Activated T-helper 1 cell treated with anti-CD3 and anti-CD28 coated beads, Interleukin-12 subunit alpha, Interleukin-12 subunit beta, Interleukin-2, Interleukin-4 antibody, amounts not matched to agents 30 ng/mL and 10 ng/mL and 1 ng/mL, durations not matched to agents 14 hours and 24 hours and 36 hours (primary cell): ENCODE measurements at regions not wholly inside any gene's neighbourhood (a gene's known extent, or its start where the extent isn't known, plus 50 kb on each side); places are given as distances from the start of the nearest gene placed in this dataset.
"Not testable (repeated sequence)": the region's sequence is repeated elsewhere in the genome, so short reads cannot be mapped to it uniquely, and the experiment has no call there.

Experiments
- DNase-seq: peaks from one replicate; pipeline ENCODE4 v3.0.0; 2021; ENCODE audit warnings: low spot score
- H3K27ac Mint-ChIP-seq: one replicate; pipeline ENCODE4 v1.8.0; 2021; ENCODE audit warnings: mild to moderate bottlenecking, mixed read lengths
- H3K27me3 Mint-ChIP-seq: one replicate; pipeline ENCODE4 v1.8.0; 2022; ENCODE audit warnings: mild to moderate bottlenecking, moderate library complexity, mixed read lengths; ENCODE audit not compliant: insufficient read depth
- H3K36me3 Mint-ChIP-seq: one replicate; pipeline ENCODE4 v1.8.0; 2021; ENCODE audit warnings: low read depth, mixed read lengths
- H3K4me1 Mint-ChIP-seq: one replicate; pipeline ENCODE4 v1.8.0; 2021; ENCODE audit warnings: low read depth, mixed read lengths
- H3K4me3 Mint-ChIP-seq: one replicate; pipeline ENCODE4 v1.8.0; 2021; ENCODE audit warnings: mild to moderate bottlenecking, moderate library complexity, mixed read lengths
- H3K9me3 Mint-ChIP-seq: one replicate; pipeline ENCODE4 v1.8.0; 2021; ENCODE audit warnings: mixed read lengths
- intact Hi-C: fragments of 100-400 bp; cut with micrococcal nuclease; formaldehyde crosslinking; loops from one replicate; pipeline ENCODE4 v1.15.1; 2024

DNA sequence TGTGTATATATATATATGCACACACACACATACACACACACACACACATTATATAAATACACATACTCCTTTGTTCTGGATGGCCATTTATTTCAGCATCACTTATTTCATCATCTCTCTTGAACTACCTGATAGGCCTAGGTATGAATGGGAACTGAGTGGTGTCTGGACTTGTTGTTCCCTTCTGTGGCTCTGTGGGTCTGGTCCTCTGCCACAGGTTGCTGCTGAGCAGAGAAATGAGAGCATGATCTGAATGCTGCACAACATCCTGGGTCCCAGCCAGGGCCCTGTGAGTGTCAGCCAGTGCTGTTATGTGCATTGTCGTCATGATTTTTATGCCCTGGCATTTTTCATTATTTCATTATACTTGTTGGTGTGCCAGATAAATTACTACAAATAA, 116.3 kb downstream of the CDRT15L2 start:
- H3K4me1 Mint-ChIP-seq = peaks cover 26% of the 10 kb centered on the region
- not testable (repeated sequence) for H3K27ac Mint-ChIP-seq, H3K36me3 Mint-ChIP-seq

DNA sequence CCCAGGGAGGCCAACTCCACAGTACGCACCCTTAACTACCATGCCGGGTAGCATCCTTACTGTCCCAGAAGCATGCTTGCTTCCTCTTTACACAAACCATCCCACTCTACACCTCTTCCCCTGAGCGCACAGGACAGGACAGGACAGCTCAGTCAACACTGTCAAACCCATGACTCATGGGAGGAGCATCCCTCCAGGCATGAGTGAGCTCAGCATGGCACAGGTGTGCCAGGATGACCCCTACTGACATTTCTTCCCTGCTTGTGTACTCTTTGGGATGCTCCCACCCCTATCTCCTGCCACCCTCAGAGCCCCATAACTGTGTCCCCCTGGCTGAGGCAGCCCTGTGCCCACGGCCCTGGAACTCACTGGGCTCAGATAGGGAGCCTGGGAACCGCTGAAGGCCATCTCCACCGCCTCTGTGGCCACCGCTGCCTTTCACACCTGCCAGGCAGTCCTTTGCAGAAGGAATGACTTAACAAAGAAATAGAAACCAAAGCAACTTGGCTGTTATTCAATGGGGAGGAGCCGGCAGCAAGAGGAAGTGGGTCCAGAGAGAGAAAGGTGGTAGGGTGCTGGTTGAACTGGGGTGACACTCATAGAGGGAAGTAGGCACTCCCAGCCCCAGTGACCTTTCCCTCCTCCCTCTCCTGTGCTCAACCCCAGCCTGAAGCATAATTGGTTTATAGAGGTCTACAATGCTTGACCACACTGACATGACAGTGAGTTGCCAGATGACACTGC, 119.1 kb downstream of the CDRT15L2 start:
- H3K9me3 Mint-ChIP-seq, H3K27me3 Mint-ChIP-seq, H3K36me3 Mint-ChIP-seq, intact Hi-C loops: not testable (repeated sequence)
- Mint-ChIP-seq H3K4me1 (peaks cover 21% of the 10 kb centered on the region), H3K4me3 (peak overlapping the region; percentile 79), H3K27ac (peak overlapping the region; percentile 35)
- DNase-seq = peak; percentile 10

More for the DNA sequence above, 116.3 kb downstream of the CDRT15L2 start:
- H3K4me3 Mint-ChIP-seq, DNase-seq, intact Hi-C loops, H3K27me3 Mint-ChIP-seq, H3K9me3 Mint-ChIP-seq: not testable (repeated sequence)

- H3K4me3 Mint-ChIP-seq, intact Hi-C loops, H3K27me3 Mint-ChIP-seq, H3K27ac Mint-ChIP-seq, DNase-seq, H3K36me3 Mint-ChIP-seq, H3K9me3 Mint-ChIP-seq: not testable (repeated sequence)
- peaks cover 20% of the 10 kb centered on the region for H3K4me1 Mint-ChIP-seq
Observed at GRCh38 chr17:20700528-20700927, 121.0 kb downstream of the CDRT15L2 start.

- H3K9me3 Mint-ChIP-seq, H3K27ac Mint-ChIP-seq, H3K4me3 Mint-ChIP-seq, H3K36me3 Mint-ChIP-seq, DNase-seq, H3K27me3 Mint-ChIP-seq, intact Hi-C loops: not testable (repeated sequence)
- H3K4me1 Mint-ChIP-seq = peaks cover 14% of the 10 kb centered on the region
Observed at GRCh38 chr17:20701366-20701765, 121.8 kb downstream of the CDRT15L2 start.

GRCh38 chr17:20702692-20703091, 123.2 kb downstream of the CDRT15L2 start:
- Mint-ChIP-seq H3K9me3 (no peaks in the 10 kb centered on the region), H3K27me3 (peaks cover 4% of the 10 kb centered on the region), H3K4me3 (no peak overlapping the region), H3K27ac (no peak overlapping the region), H3K36me3 (no peaks in the 10 kb centered on the region), H3K4me1 (peaks cover 10% of the 10 kb centered on the region)
- intact Hi-C loops = no loop called here
- no peak for DNase-seq

DNA sequence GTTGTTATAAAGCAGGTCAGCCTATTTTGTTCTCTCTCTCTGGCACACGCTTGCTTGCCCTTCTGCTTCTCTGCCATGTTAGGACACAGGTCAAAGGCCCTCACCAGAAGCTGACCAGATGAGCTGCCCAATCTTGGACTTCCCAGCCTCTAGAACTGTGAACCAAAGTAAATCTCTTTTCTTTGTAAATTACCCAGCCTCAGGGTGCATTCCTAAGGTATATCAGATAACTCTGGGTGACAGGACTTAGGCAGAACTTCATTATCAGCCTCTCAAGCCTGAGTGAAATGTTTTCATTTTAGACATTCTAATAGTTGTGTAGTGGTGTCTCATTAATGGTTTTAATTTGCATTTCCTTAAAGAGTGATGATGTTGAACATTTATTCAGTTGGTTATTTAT, 124.3 kb downstream of the CDRT15L2 start:
- intact Hi-C loops = no loop called here
- no peak for DNase-seq
- H3K27me3 Mint-ChIP-seq = peaks cover 4% of the 10 kb centered on the region
- peaks cover 4% of the 10 kb centered on the region for H3K4me1 Mint-ChIP-seq
- H3K27ac Mint-ChIP-seq = no peak overlapping the region
- no peaks in the 10 kb centered on the region for H3K9me3 Mint-ChIP-seq
- no peak overlapping the region for H3K4me3 Mint-ChIP-seq
- no peaks in the 10 kb centered on the region for H3K36me3 Mint-ChIP-seq

DNA sequence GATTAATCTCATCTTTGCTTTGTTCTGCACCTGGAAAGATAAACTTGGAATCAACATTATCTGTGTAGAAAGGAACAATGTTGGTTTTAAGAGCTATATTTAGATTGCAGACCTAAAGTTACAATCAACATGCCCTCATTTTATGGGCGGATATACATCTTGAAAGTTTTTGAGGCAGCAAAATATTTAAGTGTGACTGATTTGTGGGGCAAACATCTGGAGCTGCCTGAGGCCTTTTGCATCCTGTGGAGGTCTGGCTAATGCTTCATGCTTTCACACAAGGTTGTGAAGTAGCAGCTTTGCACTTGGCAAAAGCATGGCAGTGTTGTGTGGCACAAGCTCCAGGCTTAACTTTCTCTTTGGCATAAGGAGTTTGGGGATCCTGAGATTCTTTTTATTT, 125.7 kb downstream of the CDRT15L2 start:
- intact Hi-C loops, DNase-seq, H3K4me1 Mint-ChIP-seq, H3K4me3 Mint-ChIP-seq, H3K36me3 Mint-ChIP-seq, H3K9me3 Mint-ChIP-seq, H3K27ac Mint-ChIP-seq, H3K27me3 Mint-ChIP-seq: not testable (repeated sequence)

DNA sequence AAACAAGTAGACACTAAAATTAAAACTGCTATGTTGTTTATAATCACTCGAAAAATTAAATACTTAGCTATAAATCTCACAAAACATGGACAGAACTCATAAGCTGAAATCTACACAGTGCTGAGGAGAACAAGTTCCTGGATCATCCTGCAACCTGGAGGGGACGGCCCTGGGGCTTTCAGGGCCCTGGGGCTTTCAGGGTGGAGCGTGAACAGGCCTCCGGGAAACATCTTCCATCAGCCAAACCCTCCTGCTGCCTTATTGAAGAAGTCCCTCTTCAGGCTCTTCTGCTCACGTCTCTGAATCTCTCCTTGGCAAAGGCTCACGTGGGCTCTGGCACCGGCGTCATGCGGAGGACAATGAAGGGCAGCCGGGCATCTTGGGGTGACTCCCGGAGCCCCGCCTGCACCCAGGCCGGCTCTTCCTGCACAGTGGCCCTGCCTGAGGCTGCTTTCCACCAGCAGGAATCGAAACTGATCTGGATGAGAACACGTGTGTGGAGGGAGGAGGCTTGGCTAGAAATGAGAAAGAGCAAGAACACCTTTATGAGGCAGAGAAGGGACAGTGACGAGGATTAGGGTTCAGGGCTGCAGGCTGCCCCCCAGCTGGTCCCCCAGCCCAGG, 127.3 kb downstream of the CDRT15L2 start:
- Mint-ChIP-seq H3K4me3 (no peak overlapping the region), H3K4me1 (no peaks in the 10 kb centered on the region), H3K27me3 (peaks cover 8% of the 10 kb centered on the region), H3K9me3 (no peaks in the 10 kb centered on the region), H3K27ac (no peak overlapping the region), H3K36me3 (no peaks in the 10 kb centered on the region)
- DNase-seq = no peak
- intact Hi-C loops = no loop called here

GRCh38 chr17:20708821-20709220, 129.3 kb downstream of the CDRT15L2 start:
- H3K27me3 Mint-ChIP-seq, H3K9me3 Mint-ChIP-seq, H3K4me1 Mint-ChIP-seq, H3K4me3 Mint-ChIP-seq, intact Hi-C loops, H3K27ac Mint-ChIP-seq, H3K36me3 Mint-ChIP-seq, DNase-seq: not testable (repeated sequence)

DNA sequence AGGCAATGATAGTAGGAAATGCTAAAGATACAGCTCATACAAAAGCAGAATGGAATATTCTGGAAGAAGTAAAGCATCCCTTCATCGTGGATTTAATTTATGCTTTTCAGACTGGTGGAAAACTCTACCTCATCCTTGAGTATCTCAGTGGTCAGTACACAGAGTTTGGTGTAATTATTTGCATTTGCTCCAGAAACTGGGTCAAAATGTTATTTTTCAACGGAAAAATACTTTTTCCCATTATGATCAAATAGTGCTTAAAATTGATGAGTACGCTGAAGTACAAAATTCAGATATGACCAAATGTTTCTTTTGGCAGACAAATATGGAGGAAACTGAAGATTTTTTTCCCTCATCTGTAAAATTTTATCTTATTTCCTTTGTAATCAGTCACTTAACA, 137.0 kb downstream of the CDRT15L2 start:
- intact Hi-C loops, DNase-seq, H3K36me3 Mint-ChIP-seq, H3K4me3 Mint-ChIP-seq, H3K27me3 Mint-ChIP-seq, H3K9me3 Mint-ChIP-seq, H3K27ac Mint-ChIP-seq, H3K4me1 Mint-ChIP-seq: not testable (repeated sequence)

GRCh38 chr17:20721171-20721570, 141.6 kb downstream of the CDRT15L2 start:
- DNase-seq = no peak
- intact Hi-C loops = no loop called here
- Mint-ChIP-seq H3K4me3 (no peak overlapping the region), H3K9me3 (no peaks in the 10 kb centered on the region), H3K27ac (no peak overlapping the region), H3K36me3 (no peaks in the 10 kb centered on the region), H3K4me1 (no peaks in the 10 kb centered on the region), H3K27me3 (peaks cover 14% of the 10 kb centered on the region)

DNA sequence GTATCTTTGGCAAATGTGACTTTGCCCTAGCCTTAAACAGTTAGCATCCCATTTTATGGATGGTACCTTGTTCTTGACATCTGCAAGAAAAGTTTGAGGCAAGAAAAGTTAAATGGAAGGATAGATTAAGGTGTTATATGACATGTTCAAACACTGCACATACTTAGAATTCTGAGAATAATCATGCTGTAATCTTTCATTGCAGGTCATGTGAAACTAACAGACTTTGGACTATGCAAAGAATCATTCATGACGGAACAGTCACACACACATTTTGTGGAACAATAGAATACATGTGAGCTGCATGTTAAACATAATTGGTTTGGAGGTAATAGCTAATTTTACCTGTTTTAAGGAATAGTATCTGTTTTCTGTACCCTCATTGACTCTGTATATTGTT, 144.9 kb downstream of the CDRT15L2 start:
- H3K4me3 Mint-ChIP-seq, H3K36me3 Mint-ChIP-seq, H3K9me3 Mint-ChIP-seq, H3K4me1 Mint-ChIP-seq, H3K27ac Mint-ChIP-seq, intact Hi-C loops, DNase-seq: not testable (repeated sequence)
- peaks cover 16% of the 10 kb centered on the region for H3K27me3 Mint-ChIP-seq

GRCh38 chr17:20727201-20727600, 147.7 kb downstream of the CDRT15L2 start:
- H3K27me3 Mint-ChIP-seq = peaks cover 12% of the 10 kb centered on the region
- H3K4me3 Mint-ChIP-seq, H3K36me3 Mint-ChIP-seq, H3K9me3 Mint-ChIP-seq, intact Hi-C loops, H3K27ac Mint-ChIP-seq, DNase-seq, H3K4me1 Mint-ChIP-seq: not testable (repeated sequence)
